GM21576 (cell line): ENCODE measurements at regions not wholly inside any gene's neighbourhood (a gene's known extent, or its start where the extent isn't known, plus 50 kb on each side); places are given as distances from the start of the nearest gene placed in this dataset.

Experiments
- ATAC-seq: cut with Tn5 transposase; IDR thresholded peaks from one replicate; pipeline ENCODE4 v1.9.1; 2021; ENCODE audit warnings: mild to moderate bottlenecking, moderate library complexity; ENCODE audit not compliant: unreplicated experiment

GRCh38 chr5:88489364-88489763 lies 220.7 kb upstream of the TMEM161B start:
- no peak for ATAC-seq

- ATAC-seq = no peak
Measured at GRCh38 chr5:88488561-88488960, 219.9 kb upstream of the TMEM161B start.

DNA sequence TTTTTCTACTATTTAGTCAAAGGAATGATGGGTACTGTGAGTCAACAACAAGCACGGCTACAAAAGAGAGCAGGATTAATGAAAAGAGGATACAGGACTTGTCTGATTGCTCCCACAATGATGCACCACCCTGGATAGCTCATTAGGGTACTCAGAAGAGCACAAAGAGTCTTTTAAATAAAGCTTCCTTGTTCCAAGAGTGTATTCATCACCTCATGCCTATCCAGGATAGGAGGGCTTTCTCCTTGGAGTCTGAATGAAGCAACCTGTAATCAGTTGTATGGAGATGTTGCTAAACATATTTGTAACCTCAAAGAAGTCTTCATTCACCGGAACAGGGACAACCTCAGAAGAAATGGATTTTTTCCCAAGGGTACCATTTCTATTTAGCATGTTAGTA lies 219.5 kb upstream of the TMEM161B start:
- no peak for ATAC-seq

GRCh38 chr5:88487066-88487465 lies 218.4 kb upstream of the TMEM161B start:
- ATAC-seq = no peak

DNA sequence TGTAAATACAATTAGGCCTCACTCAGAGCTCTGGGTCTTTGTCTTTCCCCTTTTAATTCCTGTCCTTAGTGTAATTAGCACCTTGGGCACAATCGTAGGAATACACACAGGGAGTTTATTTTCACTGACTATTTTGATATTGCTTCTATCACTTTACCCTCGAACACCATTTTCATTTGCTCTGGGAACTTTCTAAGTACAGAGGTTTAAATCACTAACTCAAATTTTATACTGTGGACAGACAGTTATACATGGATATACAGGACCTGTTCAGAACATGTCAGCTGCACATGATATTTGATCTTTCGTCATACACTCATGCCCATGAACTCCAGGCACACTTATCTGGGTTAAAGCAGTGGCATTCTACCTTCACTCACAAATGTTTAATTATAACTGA lies 217.8 kb upstream of the TMEM161B start:
- no peak for ATAC-seq

- no peak for ATAC-seq
Measured at GRCh38 chr5:88485531-88485930, 216.9 kb upstream of the TMEM161B start.

GRCh38 chr5:88483964-88484672 lies 215.5 kb upstream of the TMEM161B start:
- no peak for ATAC-seq

- ATAC-seq = no peak
Measured at GRCh38 chr5:88480801-88481499, 212.3 kb upstream of the TMEM161B start.

DNA sequence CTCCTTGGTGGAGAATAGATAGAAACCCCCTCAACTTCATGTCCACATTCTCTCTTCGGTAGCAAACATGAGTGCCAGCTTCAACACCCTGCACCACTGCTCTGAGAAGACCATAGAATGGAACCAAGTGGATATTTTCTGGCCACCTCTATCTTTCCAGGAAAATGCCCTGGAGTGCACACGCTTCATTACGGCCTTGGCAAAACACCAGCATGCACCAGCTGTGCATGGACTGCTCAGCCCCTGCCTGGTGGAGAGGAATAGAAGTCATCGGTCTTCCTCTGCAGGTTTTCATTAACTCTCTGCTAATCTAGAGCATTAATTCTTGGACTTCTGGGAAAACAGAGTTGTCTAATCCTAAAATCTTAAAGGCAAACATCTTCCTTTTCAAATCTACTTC lies 211.6 kb upstream of the TMEM161B start:
- no peak for ATAC-seq

- no peak for ATAC-seq
Measured at GRCh38 chr5:88474574-88474973, 205.9 kb upstream of the TMEM161B start.

DNA sequence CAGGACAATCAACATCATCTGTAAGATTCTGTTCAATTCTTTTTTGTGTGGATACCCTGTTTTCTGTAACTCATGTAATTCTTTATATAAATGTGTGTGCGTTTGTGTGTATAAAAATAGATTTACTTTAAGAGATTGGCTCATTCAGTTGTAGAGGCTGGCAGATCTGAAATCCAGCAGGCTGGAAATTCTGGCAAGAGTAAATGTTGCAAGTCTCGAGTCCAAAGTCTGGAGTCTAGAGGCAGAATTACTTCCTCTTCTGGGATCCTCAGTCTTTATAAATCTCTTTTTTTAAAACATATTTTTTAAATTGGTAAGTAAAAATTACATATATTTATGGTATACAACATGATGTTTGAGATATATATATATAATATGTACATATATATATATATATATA lies 202.1 kb upstream of the TMEM161B start:
- ATAC-seq = no peak

DNA sequence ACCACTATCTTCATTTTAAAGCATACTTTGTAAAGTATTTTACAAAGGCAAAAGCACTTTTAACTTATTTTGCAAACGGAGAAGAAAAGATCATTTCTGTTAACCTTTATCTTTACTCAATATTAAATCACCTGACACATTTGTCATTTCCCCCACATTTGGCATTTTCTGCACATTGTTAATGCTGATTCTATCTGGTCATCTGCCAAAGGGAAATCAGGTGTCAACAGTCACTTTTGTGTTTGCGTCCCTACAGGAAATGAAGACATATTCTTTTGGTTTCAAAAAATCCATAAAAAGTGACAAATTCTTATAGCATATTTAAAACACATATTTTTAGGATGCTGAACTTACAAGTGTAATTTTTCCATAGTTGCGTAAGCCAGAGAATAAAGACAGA lies 191.3 kb upstream of the TMEM161B start:
- ATAC-seq = no peak

- ATAC-seq = no peak
Measured at GRCh38 chr5:88452820-88453219, 184.2 kb upstream of the TMEM161B start.

DNA sequence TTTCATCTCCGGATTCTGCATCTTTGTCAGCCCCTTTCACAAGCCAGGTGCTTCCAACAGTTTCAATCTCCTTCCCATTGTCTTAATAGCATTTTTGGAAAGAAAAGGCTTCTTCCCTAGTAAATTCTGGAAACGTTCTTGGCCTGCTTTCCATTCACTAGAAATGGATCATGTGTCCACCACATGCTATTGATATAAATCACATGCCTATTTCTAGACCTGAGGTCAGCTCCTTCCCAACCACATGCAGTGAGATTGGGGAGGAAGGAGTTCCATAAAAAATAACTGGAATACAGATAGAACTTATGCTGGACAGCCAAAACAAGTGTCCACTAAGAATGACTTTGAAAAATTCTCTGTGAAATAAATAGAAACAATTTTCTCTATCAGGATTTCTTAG lies 181.6 kb upstream of the TMEM161B start:
- ATAC-seq = no peak

- ATAC-seq = no peak
Measured at GRCh38 chr5:88438006-88438405, 169.4 kb upstream of the TMEM161B start.

- ATAC-seq = no peak
Measured at GRCh38 chr5:88436290-88436689, 167.6 kb upstream of the TMEM161B start.

DNA sequence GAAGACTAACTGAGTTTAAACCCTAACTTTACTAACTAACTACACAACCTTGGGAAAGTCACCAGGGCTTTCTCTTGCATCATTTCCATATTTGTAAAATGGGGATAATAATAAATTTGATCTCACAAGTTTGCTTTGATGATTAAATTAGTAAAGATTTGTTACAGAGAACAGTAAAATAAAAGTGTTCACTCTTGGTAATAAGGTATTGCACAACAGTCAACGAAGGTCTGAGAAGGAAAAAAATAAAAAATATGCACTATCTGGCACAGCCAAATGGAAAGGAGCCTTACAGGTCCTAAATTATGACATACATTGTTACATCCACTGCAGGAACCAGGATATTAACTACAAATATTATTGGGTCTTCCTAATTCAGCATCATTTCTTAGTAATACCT lies 160.0 kb upstream of the TMEM161B start:
- ATAC-seq = no peak

- no peak for ATAC-seq
Measured at GRCh38 chr5:88426441-88426840, 157.8 kb upstream of the TMEM161B start.

DNA sequence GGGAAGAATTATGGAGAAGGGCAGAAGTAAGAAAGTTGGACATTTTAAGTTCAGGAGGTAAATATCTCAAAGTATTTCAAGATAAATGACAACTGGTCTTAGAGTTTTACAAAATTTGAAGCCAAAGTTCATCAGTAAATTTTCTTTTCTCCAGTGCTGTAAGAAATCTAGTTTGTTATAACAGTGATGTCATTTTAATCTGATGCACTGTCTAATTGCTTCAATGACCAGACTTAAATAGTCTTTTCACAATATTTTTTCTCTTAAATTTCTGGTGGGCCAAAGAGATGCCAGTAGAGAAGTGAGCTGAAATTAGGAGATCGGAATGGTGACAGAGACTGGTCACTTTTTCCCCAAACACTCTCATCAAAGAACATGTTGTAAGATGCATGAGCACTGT lies 156.5 kb upstream of the TMEM161B start:
- no peak for ATAC-seq

- no peak for ATAC-seq
Measured at GRCh38 chr5:88419931-88420330, 151.3 kb upstream of the TMEM161B start.

DNA sequence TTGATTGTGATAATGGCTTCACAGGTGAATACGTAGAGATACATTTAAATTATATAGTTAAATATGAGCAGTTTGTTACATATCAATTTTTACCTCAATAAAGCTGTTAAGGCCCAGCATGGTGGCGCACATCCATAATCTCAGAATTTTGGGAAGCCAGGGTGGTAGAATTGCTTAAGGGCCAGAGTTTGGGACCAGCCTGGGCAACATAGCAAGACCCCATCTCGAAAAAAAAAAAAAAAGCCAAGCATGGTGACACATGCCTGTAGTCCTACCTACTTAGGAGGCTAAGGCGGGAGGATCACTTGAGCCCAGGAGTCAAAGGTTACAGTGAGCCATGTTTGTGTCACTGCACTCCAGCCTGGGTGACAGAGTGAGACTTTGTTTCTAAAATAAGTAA lies 138.7 kb upstream of the TMEM161B start:
- ATAC-seq = no peak

DNA sequence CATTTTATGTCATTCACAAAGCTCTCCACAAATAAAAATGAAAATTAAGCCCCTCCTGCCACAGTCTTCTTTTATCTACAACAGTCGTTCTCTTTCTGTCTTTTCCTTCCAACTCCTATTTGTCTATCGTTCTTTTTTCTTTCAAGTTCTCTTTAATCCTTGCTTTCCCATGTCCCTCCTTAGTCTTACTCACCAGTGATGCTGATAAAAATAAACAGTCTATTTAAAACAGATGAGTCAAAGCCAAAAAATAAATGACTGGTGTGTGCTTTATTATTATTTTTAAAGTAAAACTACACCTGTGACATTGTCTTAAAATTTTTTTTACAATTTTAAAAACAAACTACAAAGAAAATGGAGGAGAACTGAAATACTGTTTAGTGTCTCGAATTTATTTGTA lies 137.1 kb upstream of the TMEM161B start:
- no peak for ATAC-seq

GRCh38 chr5:88404405-88404804 lies 135.8 kb upstream of the TMEM161B start:
- no peak for ATAC-seq
